Pancreas (tissue), 10 donors: ENCODE measurements at regions not wholly inside any gene's neighbourhood (a gene's known extent, or its start where the extent isn't known, plus 50 kb on each side); places are given as distances from the start of the nearest gene placed in this dataset.
"Not testable (repeated sequence)": the region's sequence is repeated elsewhere in the genome, so short reads cannot be mapped to it uniquely, and the experiment has no call there.

Experiments
- ATAC-seq, 4 donors: fragments of 200-7000 bp; cut with Tn5 transposase; one replicate each; pipeline versions ENCODE4 v1.8.0 to v1.9.1; 2020; ENCODE audit warnings: mild to moderate bottlenecking in 4 of 4, moderate library complexity in 4 of 4
- DNase-seq, 6 donors: peaks; one replicate each; pipeline ENCODE4 v3.0.0-alpha.2; 2020
- FAIRE-seq: peaks from 2 replicates; lab custom pipeline; 2012; peaks lifted over from hg19 to GRCh38; lab: Jason Lieb, UNC
- H3K27ac ChIP-seq, 4 donors: fragments of 200-600 bp; sonication (generic); 1 replicate in 3 of 4; 2 replicates in 1 of 4; pipeline versions ENCODE4 v1.5.0 to v1.8.0; 2020
- H3K27me3 ChIP-seq, 4 donors: fragments of 200-600 bp; one replicate each; pipeline ENCODE4 v1.8.0; 2021
- H3K36me3 ChIP-seq, 3 donors: fragments of 200-600 bp; sonication (generic) in 1 of 3; one replicate each; pipeline versions ENCODE4 v1.5.0 to v1.8.0; 2020 to 2021
- H3K4me1 ChIP-seq, 3 donors: fragments of 200-600 bp; one replicate each; pipeline ENCODE4 v1.8.0; 2021
- H3K4me3 ChIP-seq, 4 donors: fragments of 200-600 bp; sonication (generic) in 2 of 4; one replicate each; pipeline versions ENCODE4 v1.5.0 to v1.8.0; 2020 to 2021
- H3K9me3 ChIP-seq, 4 donors: fragments of 200-600 bp; one replicate each; pipeline ENCODE4 v1.8.0; 2021
- CTCF ChIP-seq, 4 donors: fragments of 200-600 bp; sonication (generic) in 3 of 4; IDR thresholded peaks; one replicate each; pipeline versions ENCODE4 v1.5.0 to v1.8.0; 2021; ENCODE audit warnings: antibody characterized with exemption in 4 of 4
- WGBS, 2 donors: extraction: QIAGEN DNeasy Blood & Tissue Kit; methylation state at CpG; one replicate each; pipeline ENCODE4 v1.1.7; 2013; 5-methylcytosine and 5-hydroxymethylcytosine counted together
- intact Hi-C, 3 donors: fragments of 100-400 bp; cut with DNase I; formaldehyde crosslinking; loops; one replicate each; pipeline versions ENCODE4 v1.11.1 to v1.14.2; 2022
- donor health status: healthy with polysubstance abuse.
- donor health status: DM: no; HTN: no; CAD: no; lungs with moderate emphysema.
- donor health status: DM: no; HTN: no; CAD: no.
- donor health status: control.
- donor health status: control.
- donor health status: Bipolar disorder and iron deficiency.
- donor health status: DM: yes; HTN: yes; CAD: no.
- donor health status: DM: no; HTN: no; CAD: no.
- donor health status: DM: no; HTN: no; CAD: no.
- donor health status: DM: yes; HTN: yes; CAD: no.

- no peak for TF ChIP-seq CTCF (IDR thresholded peaks at IDR 0.05)
- Histone ChIP-seq H3K4me1 (no peaks in the 10 kb centered on the region), H3K27ac (no peak overlapping the region), H3K36me3 (no peaks in the 10 kb centered on the region), H3K9me3 (no peaks in the 10 kb centered on the region), H3K4me3 (no peak overlapping the region), H3K27me3 (no peaks in the 10 kb centered on the region)
- ATAC-seq (no peak), DNase-seq (peak in 1 of 6 donors; percentile 6), FAIRE-seq (no peak)
- intact Hi-C loops = no loop called here
- 50 to 54% methylated on average over 10 of the region's 10 CpGs for WGBS, 2 donors
These were observed 174.6 kb upstream of the ZNF469 start for GRCh38 chr16:88208112-88208511.

GRCh38 chr16:88208776-88209175 is 174.0 kb upstream of the ZNF469 start:
- intact Hi-C loops, FAIRE-seq, H3K27me3 ChIP-seq, H3K4me1 ChIP-seq, ATAC-seq, H3K27ac ChIP-seq, H3K36me3 ChIP-seq, H3K4me3 ChIP-seq, H3K9me3 ChIP-seq: not testable (repeated sequence)
- peak in 1 of 6 donors; percentile 2 for DNase-seq
- 25% methylated on average over 5 of the region's 5 CpGs; no CpG with 5 or more reads in 1 of the 2 donors for WGBS, 2 donors

GRCh38 chr16:88209579-88209978 is 173.2 kb upstream of the ZNF469 start:
- DNase-seq, H3K4me1 ChIP-seq, ATAC-seq, intact Hi-C loops, H3K36me3 ChIP-seq, H3K27me3 ChIP-seq, H3K4me3 ChIP-seq, H3K27ac ChIP-seq, FAIRE-seq, H3K9me3 ChIP-seq: not testable (repeated sequence)
- WGBS, 2 donors = 58 to 69% methylated on average over 1 of the region's 1 CpG

DNA sequence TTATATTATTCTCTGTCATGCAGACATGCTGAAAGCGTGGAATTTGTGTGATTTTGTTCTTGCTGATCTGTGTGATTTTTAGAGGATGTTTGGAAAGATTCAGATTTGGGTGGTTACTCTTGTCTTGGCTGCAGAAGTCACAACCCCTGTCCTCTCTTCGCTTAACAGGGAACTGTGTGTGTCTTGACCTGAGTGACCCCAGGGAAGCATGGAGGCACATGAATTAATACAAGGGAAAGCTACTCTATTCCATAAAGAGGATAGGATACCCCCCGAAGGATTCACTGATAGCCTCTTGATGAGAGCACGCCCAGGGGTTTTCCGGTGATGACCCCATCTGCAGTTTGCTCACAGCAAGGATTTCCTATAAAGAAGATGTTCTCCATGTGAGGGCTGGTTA is 168.8 kb upstream of the ZNF469 start:
- intact Hi-C loops, H3K9me3 ChIP-seq, H3K27ac ChIP-seq, H3K27me3 ChIP-seq, H3K4me1 ChIP-seq, H3K4me3 ChIP-seq, H3K36me3 ChIP-seq, ATAC-seq, FAIRE-seq, DNase-seq: not testable (repeated sequence)
- 74 to 81% methylated on average over 4 of the region's 5 CpGs for WGBS, 2 donors

GRCh38 chr16:88221001-88221761 is 161.6 kb upstream of the ZNF469 start:
- H3K36me3 ChIP-seq, H3K27ac ChIP-seq, H3K27me3 ChIP-seq, FAIRE-seq, intact Hi-C loops, H3K9me3 ChIP-seq, DNase-seq, H3K4me3 ChIP-seq, H3K4me1 ChIP-seq, ATAC-seq: not testable (repeated sequence)
- WGBS, 2 donors = 70 to 75% methylated on average over 29 of the region's 29 CpGs

- H3K27ac ChIP-seq, DNase-seq, H3K36me3 ChIP-seq, H3K4me3 ChIP-seq, H3K27me3 ChIP-seq, FAIRE-seq, H3K9me3 ChIP-seq, H3K4me1 ChIP-seq, ATAC-seq, intact Hi-C loops: not testable (repeated sequence)
- 45 to 49% methylated on average over 18 of the region's 18 CpGs for WGBS, 2 donors
These were observed 159.1 kb upstream of the ZNF469 start for GRCh38 chr16:88223696-88224095.

DNA sequence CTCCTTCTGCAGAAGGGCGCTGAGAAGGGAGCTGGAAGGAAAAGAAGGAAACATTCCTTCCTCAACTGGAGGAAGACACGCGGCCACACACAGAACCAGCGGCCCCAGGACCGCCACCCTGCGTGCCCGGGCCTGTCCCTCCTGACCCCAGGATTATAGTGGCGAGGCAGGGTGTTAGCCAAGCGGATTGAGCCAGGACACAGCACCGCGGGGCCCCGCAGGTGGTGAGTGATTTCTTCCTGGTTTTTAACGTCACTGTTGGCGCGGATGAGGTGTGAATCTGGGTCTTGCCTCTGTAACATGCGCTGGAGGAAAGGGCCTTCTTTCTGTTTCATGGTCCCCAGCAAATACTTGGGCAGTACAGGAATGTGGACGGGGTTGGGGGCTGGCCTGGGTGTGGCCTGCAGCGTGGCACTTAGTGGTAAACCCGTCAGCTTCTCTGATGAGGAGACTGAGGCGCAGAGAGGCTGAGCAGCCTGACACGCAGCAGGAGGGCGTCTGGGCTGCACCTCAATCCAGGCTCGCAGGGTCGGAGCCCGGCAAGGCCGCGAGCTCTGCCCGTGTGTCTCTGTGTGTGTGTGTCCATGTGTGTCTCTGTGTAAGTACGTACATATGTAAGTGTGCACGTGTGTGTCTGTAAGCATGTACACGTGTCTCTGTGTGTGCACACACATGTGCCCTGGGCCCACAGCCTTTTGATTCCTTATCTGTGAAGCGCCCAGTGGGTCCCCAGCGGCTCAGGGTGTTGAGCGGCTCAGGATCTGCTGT is 158.4 kb upstream of the ZNF469 start:
- intact Hi-C loops, H3K36me3 ChIP-seq, H3K9me3 ChIP-seq, H3K27ac ChIP-seq, H3K27me3 ChIP-seq, FAIRE-seq, H3K4me3 ChIP-seq, DNase-seq, H3K4me1 ChIP-seq: not testable (repeated sequence)
- peak in 2 of 4 donors; percentile 30 to 61 for ATAC-seq
- 69 to 81% methylated on average over 27 to 32 of the region's 34 CpGs for WGBS, 2 donors

DNA sequence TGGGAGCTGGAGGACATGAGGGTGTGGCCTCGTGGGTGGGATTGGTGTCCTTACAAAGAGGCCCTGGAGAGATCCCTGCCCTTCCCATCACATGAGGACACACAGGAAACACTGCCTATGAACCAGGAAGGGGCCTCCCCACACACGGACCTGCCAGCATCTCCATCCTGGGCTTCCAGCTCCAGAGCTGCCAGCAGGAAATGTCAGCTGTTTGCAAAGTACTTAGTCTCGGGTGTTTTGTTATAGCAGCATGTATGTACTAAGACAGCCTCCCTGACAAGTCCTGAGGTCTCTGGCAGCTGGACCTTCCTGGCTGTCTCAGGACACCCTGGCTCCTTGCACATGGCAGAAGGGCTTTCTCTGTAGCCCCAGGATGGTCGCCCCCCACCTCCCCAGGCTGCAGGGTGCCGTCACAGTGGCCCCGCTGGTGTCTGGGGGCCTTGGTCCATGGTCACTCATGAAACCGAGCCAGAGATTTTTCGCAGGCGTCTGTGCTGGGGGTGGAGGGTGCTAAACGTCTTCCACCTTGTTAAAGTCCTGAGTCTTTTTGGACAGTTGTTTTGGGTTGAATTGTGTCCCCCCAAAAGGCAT is 157.0 kb upstream of the ZNF469 start:
- DNase-seq, FAIRE-seq, H3K4me1 ChIP-seq, ATAC-seq, H3K9me3 ChIP-seq, intact Hi-C loops, H3K27ac ChIP-seq, H3K4me3 ChIP-seq, H3K27me3 ChIP-seq, H3K36me3 ChIP-seq: not testable (repeated sequence)
- 76 to 87% methylated on average over 10 of the region's 10 CpGs for WGBS, 2 donors

DNA sequence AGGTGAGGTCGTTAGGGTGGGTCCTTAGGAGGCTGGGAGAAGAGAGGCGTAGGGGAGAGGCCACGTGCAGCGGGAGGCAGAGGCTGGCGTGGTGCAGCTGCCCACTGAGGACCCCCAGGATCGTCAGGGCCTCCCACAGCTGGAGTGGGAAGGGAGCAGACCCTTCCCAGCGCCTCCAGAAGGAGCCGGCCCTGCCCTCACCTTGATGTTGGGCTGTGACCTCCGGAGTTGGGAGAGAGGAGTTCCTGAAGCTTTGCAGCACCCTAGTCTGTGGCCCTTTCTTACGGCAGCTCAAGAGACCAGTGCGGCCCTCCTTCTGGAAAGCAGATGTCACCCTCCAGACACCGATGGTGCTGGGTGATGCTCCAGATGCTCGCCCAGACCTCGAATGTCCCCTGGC is 156.5 kb upstream of the ZNF469 start:
- FAIRE-seq, H3K9me3 ChIP-seq, H3K4me1 ChIP-seq, intact Hi-C loops, H3K36me3 ChIP-seq, H3K27me3 ChIP-seq, DNase-seq, H3K4me3 ChIP-seq, H3K27ac ChIP-seq, ATAC-seq: not testable (repeated sequence)
- 76 to 82% methylated on average over 9 to 13 of the region's 14 CpGs for WGBS, 2 donors

- intact Hi-C loops, H3K9me3 ChIP-seq, H3K4me1 ChIP-seq, H3K27me3 ChIP-seq, H3K4me3 ChIP-seq, H3K36me3 ChIP-seq, DNase-seq, H3K27ac ChIP-seq, FAIRE-seq, ATAC-seq: not testable (repeated sequence)
- 68 to 69% methylated on average over 11 to 33 of the region's 35 CpGs for WGBS, 2 donors
These were observed 155.6 kb upstream of the ZNF469 start for GRCh38 chr16:88227026-88227721.
